Left ventricle myocardium inferior (tissue), 1 donor: ENCODE measurements at regions not wholly inside any gene's neighbourhood (a gene's known extent, or its start where the extent isn't known, plus 50 kb on each side); places are given as distances from the start of the nearest gene placed in this dataset.

Source experiments
- DNase-seq: peaks from one replicate; pipeline ENCODE4 v3.0.0-alpha.2; 2020
- H3K27ac ChIP-seq: fragments of 200-600 bp; replicated peaks from 2 replicates; pipeline ENCODE4 v1.8.0; 2021
- H3K27me3 ChIP-seq: fragments of 200-600 bp; 2 replicates; pipeline ENCODE4 v1.8.0; 2021; ENCODE audit warnings: low read depth
- H3K36me3 ChIP-seq: fragments of 200-600 bp; 2 replicates; pipeline ENCODE4 v1.8.0; 2021
- H3K4me1 ChIP-seq: fragments of 200-600 bp; 2 replicates; pipeline ENCODE4 v1.8.0; 2021
- H3K4me3 ChIP-seq: fragments of 200-600 bp; 2 replicates; pipeline ENCODE4 v1.8.0; 2021; ENCODE audit warnings: mild to moderate bottlenecking, moderate library complexity
- H3K9me3 ChIP-seq: fragments of 200-600 bp; replicated peaks from 2 replicates; pipeline ENCODE4 v1.8.0; 2021
- CTCF ChIP-seq: fragments of 200-600 bp; IDR thresholded peaks from 2 replicates; pipeline ENCODE4 v1.8.0; 2021; ENCODE audit warnings: antibody characterized with exemption, mild to moderate bottlenecking, borderline replicate concordance
- intact Hi-C: fragments of 100-400 bp; cut with micrococcal nuclease; formaldehyde crosslinking; loops from one replicate; pipeline ENCODE4 v1.11.0; 2022
- donor health status: DM: no; HTN: yes; CAD: no; lungs with severe emphysema.

GRCh38 chr2:60366135-60366712 is 187.2 kb downstream of the BCL11A start:
- Histone ChIP-seq H3K27ac (no peak overlapping the region), H3K36me3 (no peaks in the 10 kb centered on the region), H3K9me3 (no peaks in the 10 kb centered on the region), H3K27me3 (no peaks in the 10 kb centered on the region), H3K4me3 (no peak overlapping the region), H3K4me1 (peaks cover 27% of the 10 kb centered on the region)
- no peak for DNase-seq
- intact Hi-C loops: no loop called here
- TF ChIP-seq CTCF: no peak

DNA sequence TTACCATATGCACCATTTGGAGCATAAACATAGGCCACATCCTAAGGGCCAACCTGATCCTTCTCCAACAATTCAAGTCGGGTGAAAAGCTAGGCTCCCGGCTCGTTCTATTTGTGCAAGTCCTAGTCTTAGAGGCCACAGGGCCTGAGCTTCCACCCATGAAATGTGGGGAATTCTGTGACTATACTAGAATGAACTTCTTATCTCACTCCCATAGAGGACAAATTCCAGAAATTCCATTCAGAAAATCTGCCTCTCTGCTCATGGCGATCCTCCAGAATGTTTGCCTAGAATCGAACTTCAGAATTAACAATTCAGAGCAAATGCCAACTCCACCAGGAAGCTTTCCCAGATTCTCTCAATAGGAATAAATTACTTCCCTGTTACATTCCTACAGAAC is 187.9 kb downstream of the BCL11A start:
- intact Hi-C loops: no loop called here
- no peak for DNase-seq
- no peaks in the 10 kb centered on the region for H3K36me3 ChIP-seq
- no peaks in the 10 kb centered on the region for H3K9me3 ChIP-seq
- no peak overlapping the region for H3K27ac ChIP-seq
- H3K4me3 ChIP-seq: no peak overlapping the region
- H3K4me1 ChIP-seq: peaks cover 27% of the 10 kb centered on the region
- no peaks in the 10 kb centered on the region for H3K27me3 ChIP-seq
- TF ChIP-seq CTCF: no peak

DNA sequence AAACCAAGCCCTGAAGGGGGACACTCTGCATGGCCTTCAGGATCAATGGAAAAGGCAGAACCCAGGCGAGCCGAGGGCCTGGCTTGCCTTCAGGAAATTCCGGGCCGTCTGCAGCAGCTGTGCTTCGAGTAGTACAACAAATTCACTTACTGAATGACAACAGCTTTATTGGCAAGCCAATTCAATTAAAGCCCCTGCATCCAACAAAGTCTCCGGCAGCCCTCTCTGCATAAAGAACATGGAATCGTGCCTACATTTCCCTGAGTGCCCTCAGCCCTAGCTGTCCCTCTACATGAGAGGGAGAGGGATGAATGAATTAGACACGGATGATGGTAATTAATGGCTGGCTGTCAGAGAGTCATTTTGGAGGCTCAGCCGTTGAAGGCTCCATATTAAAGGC is 189.0 kb downstream of the BCL11A start:
- Histone ChIP-seq H3K36me3 (no peaks in the 10 kb centered on the region), H3K4me1 (peaks cover 27% of the 10 kb centered on the region), H3K27me3 (no peaks in the 10 kb centered on the region), H3K4me3 (no peak overlapping the region), H3K9me3 (no peaks in the 10 kb centered on the region), H3K27ac (no peak overlapping the region)
- intact Hi-C loops: no loop called here
- no peak for TF ChIP-seq CTCF
- no peak for DNase-seq

GRCh38 chr2:60361498-60361897 is 192.0 kb downstream of the BCL11A start:
- no peaks in the 10 kb centered on the region for H3K36me3 ChIP-seq
- TF ChIP-seq CTCF: no peak
- H3K4me3 ChIP-seq: no peak overlapping the region
- H3K27me3 ChIP-seq: no peaks in the 10 kb centered on the region
- H3K27ac ChIP-seq: no peak overlapping the region
- DNase-seq: no peak
- H3K9me3 ChIP-seq: no peaks in the 10 kb centered on the region
- H3K4me1 ChIP-seq: peaks cover 15% of the 10 kb centered on the region
- intact Hi-C loops: no loop called here

DNA sequence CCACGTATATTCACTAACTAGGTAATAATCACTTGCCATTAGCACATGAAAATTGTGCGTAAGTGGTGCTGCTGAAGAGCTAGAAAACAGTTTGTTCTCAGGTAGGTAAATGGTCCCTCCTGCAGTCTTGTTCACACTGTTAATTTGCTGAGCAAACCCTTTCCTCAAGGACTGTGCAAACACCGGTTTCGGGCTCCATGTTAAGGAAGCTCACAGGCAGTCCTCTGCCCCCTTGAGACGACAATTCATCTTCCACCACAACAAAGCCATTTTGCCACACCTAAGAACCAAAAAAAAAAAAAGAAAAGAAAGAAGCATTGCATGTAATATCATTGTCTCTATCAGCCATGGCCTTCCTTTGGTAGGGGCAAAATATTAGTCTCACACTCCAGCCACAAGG is 193.9 kb downstream of the BCL11A start:
- TF ChIP-seq CTCF: no peak
- intact Hi-C loops: no loop called here
- DNase-seq: no peak

More for the DNA sequence above, 193.9 kb downstream of the BCL11A start:
- Histone ChIP-seq H3K27ac (no peak overlapping the region), H3K9me3 (no peaks in the 10 kb centered on the region), H3K4me3 (no peak overlapping the region), H3K36me3 (no peaks in the 10 kb centered on the region), H3K27me3 (no peaks in the 10 kb centered on the region), H3K4me1 (no peaks in the 10 kb centered on the region)
